ENCODE measurements at regions not wholly inside any gene's neighbourhood (a gene's known extent, or its start where the extent isn't known, plus 50 kb on each side); places are given as distances from the start of the nearest gene placed in this dataset.

- no peak for TF ChIP-seq POLR2AphosphoS5 (IDR thresholded peaks at IDR 0.05; ENCODE audit: low read depth, low read length)
- no peak for TF ChIP-seq TAF1 (IDR thresholded peaks at IDR 0.05; ENCODE audit: borderline replicate concordance, insufficient read depth, low read length)
- TF ChIP-seq SIN3A (IDR thresholded peaks at IDR 0.05; ENCODE audit: borderline replicate concordance, insufficient read depth, low read length) = no peak
- no peak for TF ChIP-seq REST (IDR thresholded peaks at IDR 0.05; ENCODE audit: insufficient read depth in 1 of 2, low read depth in 2 of 2, low read length in 2 of 2)
- TF ChIP-seq FOXP2 (optimal IDR thresholded peaks at IDR 0.05; ENCODE audit: borderline replicate concordance, extremely low read depth, extremely low read length, insufficient read depth) = no peak
Measured at GRCh38 chr20:6651561-6651960, 115.9 kb upstream of the BMP2 start.

GRCh38 chr20:6651016-6651415 lies 116.5 kb upstream of the BMP2 start:
- TF ChIP-seq REST (IDR thresholded peaks at IDR 0.05; ENCODE audit: insufficient read depth in 1 of 2, low read depth in 2 of 2, low read length in 2 of 2) (no peak), POLR2AphosphoS5 (IDR thresholded peaks at IDR 0.05; ENCODE audit: low read depth, low read length) (no peak), TAF1 (IDR thresholded peaks at IDR 0.05; ENCODE audit: borderline replicate concordance, insufficient read depth, low read length) (no peak), SIN3A (IDR thresholded peaks at IDR 0.05; ENCODE audit: borderline replicate concordance, insufficient read depth, low read length) (no peak), FOXP2 (optimal IDR thresholded peaks at IDR 0.05; ENCODE audit: borderline replicate concordance, extremely low read depth, extremely low read length, insufficient read depth) (no peak)

GRCh38 chr20:6646021-6646636 lies 121.4 kb upstream of the BMP2 start:
- TF ChIP-seq POLR2AphosphoS5 (IDR thresholded peaks at IDR 0.05; ENCODE audit: low read depth, low read length) = no peak
- no peak for TF ChIP-seq SIN3A (IDR thresholded peaks at IDR 0.05; ENCODE audit: borderline replicate concordance, insufficient read depth, low read length)
- no peak for TF ChIP-seq REST (IDR thresholded peaks at IDR 0.05; ENCODE audit: insufficient read depth in 1 of 2, low read depth in 2 of 2, low read length in 2 of 2)
- TF ChIP-seq TAF1 (IDR thresholded peaks at IDR 0.05; ENCODE audit: borderline replicate concordance, insufficient read depth, low read length) = no peak
- TF ChIP-seq FOXP2 (optimal IDR thresholded peaks at IDR 0.05; ENCODE audit: borderline replicate concordance, extremely low read depth, extremely low read length, insufficient read depth) = no peak

- no peak for TF ChIP-seq SIN3A (IDR thresholded peaks at IDR 0.05; ENCODE audit: borderline replicate concordance, insufficient read depth, low read length)
Measured at GRCh38 chr20:6644813-6645628, 122.5 kb upstream of the BMP2 start.

- TF ChIP-seq FOXP2 (optimal IDR thresholded peaks at IDR 0.05; ENCODE audit: borderline replicate concordance, extremely low read depth, extremely low read length, insufficient read depth) (no peak), POLR2AphosphoS5 (IDR thresholded peaks at IDR 0.05; ENCODE audit: low read depth, low read length) (no peak), TAF1 (IDR thresholded peaks at IDR 0.05; ENCODE audit: borderline replicate concordance, insufficient read depth, low read length) (no peak), REST (IDR thresholded peaks at IDR 0.05; ENCODE audit: insufficient read depth in 1 of 2, low read depth in 2 of 2, low read length in 2 of 2) (no peak), SIN3A (IDR thresholded peaks at IDR 0.05; ENCODE audit: borderline replicate concordance, insufficient read depth, low read length) (no peak)
Measured at GRCh38 chr20:6641012-6641411, 126.5 kb upstream of the BMP2 start.

Data from PFSK-1 (cell line).